Parathyroid adenoma (tissue), 2 donors: ENCODE measurements at regions not wholly inside any gene's neighbourhood (a gene's known extent, or its start where the extent isn't known, plus 50 kb on each side); places are given as distances from the start of the nearest gene placed in this dataset.

Experiments
- H2AFZ ChIP-seq: fragments of 300-600 bp; sonication (generic); one replicate; pipeline ENCODE4 v1.7.0; 2017; ENCODE audit warnings: antibody characterized with exemption, mild to moderate bottlenecking
- H3K27ac ChIP-seq: fragments of 300-600 bp; sonication (generic); one replicate; pipeline ENCODE4 v1.7.0; 2017
- H3K27me3 ChIP-seq: fragments of 300-600 bp; sonication (generic); one replicate; pipeline ENCODE4 v1.7.0; 2017; ENCODE audit warnings: low read length; ENCODE audit not compliant: control insufficient read depth, insufficient read depth
- H3K36me3 ChIP-seq: fragments of 300-600 bp; sonication (generic); one replicate; pipeline ENCODE4 v1.7.0; 2017; ENCODE audit warnings: low read length; ENCODE audit not compliant: control insufficient read depth, insufficient read depth
- H3K4me1 ChIP-seq: fragments of 300-600 bp; sonication (generic); one replicate; pipeline ENCODE4 v1.7.0; 2017; ENCODE audit warnings: control low read depth
- H3K4me2 ChIP-seq: fragments of 300-600 bp; sonication (generic); one replicate; pipeline ENCODE4 v1.7.0; 2017; ENCODE audit warnings: low read length
- H3K4me3 ChIP-seq: fragments of 300-600 bp; sonication (generic); one replicate; pipeline ENCODE4 v1.7.0; 2017; ENCODE audit warnings: low read depth, low read length
- H3K79me2 ChIP-seq: fragments of 300-600 bp; sonication (generic); one replicate; pipeline ENCODE4 v1.7.0; 2017; ENCODE audit warnings: control low read depth
- H3K9ac ChIP-seq: fragments of 300-600 bp; sonication (generic); one replicate; pipeline ENCODE4 v1.7.0; 2017; ENCODE audit warnings: mild to moderate bottlenecking
- H3K9me3 ChIP-seq: fragments of 300-600 bp; sonication (generic); one replicate; pipeline ENCODE4 v1.7.0; 2017; ENCODE audit warnings: low read length; ENCODE audit not compliant: control insufficient read depth
- CTCF ChIP-seq: fragments of 300-600 bp; sonication (generic); IDR thresholded peaks from one replicate; pipeline ENCODE4 v1.7.0; 2017; ENCODE audit warnings: antibody characterized with exemption, mild to moderate bottlenecking
- donor health status: primary hyperparathyroidism.

DNA sequence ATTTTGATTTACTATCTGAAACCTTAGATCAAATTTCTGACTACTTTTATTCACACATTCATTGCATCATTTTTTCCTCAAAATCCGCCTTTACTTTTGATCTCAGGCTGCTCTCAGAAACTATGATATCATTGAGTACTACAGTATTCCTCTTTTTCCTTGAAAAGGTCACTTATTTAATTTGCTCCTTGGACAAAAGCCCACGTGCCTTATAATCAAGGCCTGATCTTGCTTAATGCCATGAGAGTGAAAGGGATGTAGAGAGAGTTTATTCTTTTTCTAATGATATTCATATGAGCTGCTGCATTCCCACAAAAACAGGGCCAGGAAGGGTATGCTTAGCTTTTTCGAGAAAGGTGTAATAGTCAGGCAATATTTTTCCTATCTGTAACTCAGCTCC is 327.0 kb downstream of the ETS1 start:
- H3K36me3 ChIP-seq = no peaks in the 10 kb centered on the region
- H3K9me3 ChIP-seq = no peaks in the 10 kb centered on the region
- H3K4me2 ChIP-seq = no peak overlapping the region
- H3K4me1 ChIP-seq = no peaks in the 10 kb centered on the region
- no peaks in the 10 kb centered on the region for H3K79me2 ChIP-seq
- no peak overlapping the region for H3K9ac ChIP-seq
- no peak overlapping the region for H3K27ac ChIP-seq
- no peak for TF ChIP-seq CTCF
- H3K27me3 ChIP-seq = no peaks in the 10 kb centered on the region
- H3K4me3 ChIP-seq = no peak overlapping the region
- H2AFZ ChIP-seq = no peak overlapping the region

DNA sequence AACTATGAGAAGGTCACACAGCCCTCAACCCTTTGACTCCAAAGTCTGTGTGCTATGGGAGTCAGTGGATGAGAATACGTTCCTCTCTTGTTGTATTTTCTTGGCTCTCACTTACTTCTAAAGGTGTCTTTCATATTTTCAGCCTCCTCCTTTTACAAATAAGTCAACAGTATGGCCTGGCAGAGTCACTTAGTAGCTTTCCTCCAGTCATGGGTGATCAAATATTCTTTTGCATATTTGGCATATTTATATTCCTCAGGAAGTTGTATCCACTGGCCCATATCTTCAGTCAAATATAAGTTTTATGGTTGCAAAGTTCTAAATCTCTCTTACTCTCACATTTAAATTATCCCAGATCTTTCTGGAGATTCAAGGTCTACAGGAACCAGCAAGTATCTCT is 327.5 kb downstream of the ETS1 start:
- no peaks in the 10 kb centered on the region for H3K4me1 ChIP-seq
- H3K79me2 ChIP-seq = no peaks in the 10 kb centered on the region
- no peak overlapping the region for H3K27ac ChIP-seq
- no peak overlapping the region for H3K9ac ChIP-seq
- no peak overlapping the region for H3K4me3 ChIP-seq
- no peak overlapping the region for H2AFZ ChIP-seq
- no peak for TF ChIP-seq CTCF
- H3K36me3 ChIP-seq = no peaks in the 10 kb centered on the region
- no peaks in the 10 kb centered on the region for H3K27me3 ChIP-seq
- no peaks in the 10 kb centered on the region for H3K9me3 ChIP-seq
- no peak overlapping the region for H3K4me2 ChIP-seq

- H3K36me3 ChIP-seq = no peaks in the 10 kb centered on the region
These were observed 332.4 kb downstream of the ETS1 start for GRCh38 chr11:128254941-128255340.

GRCh38 chr11:128251140-128251539 is 336.2 kb downstream of the ETS1 start:
- H3K4me1 ChIP-seq = peaks cover 9% of the 10 kb centered on the region
- no peak overlapping the region for H3K27ac ChIP-seq
- no peak overlapping the region for H3K4me2 ChIP-seq
- H3K4me3 ChIP-seq = no peak overlapping the region
- no peaks in the 10 kb centered on the region for H3K79me2 ChIP-seq
- H3K9me3 ChIP-seq = no peaks in the 10 kb centered on the region
- no peaks in the 10 kb centered on the region for H3K36me3 ChIP-seq
- no peaks in the 10 kb centered on the region for H3K27me3 ChIP-seq
- H2AFZ ChIP-seq = no peak overlapping the region
- H3K9ac ChIP-seq = no peak overlapping the region
- TF ChIP-seq CTCF = no peak

More at GRCh38 chr11:128254941-128255340, 332.4 kb downstream of the ETS1 start:
- H3K27me3 ChIP-seq = no peaks in the 10 kb centered on the region
- no peak overlapping the region for H3K4me3 ChIP-seq
- TF ChIP-seq CTCF = no peak
- no peak overlapping the region for H2AFZ ChIP-seq
- H3K4me2 ChIP-seq = no peak overlapping the region
- H3K27ac ChIP-seq = no peak overlapping the region
- H3K9me3 ChIP-seq = no peaks in the 10 kb centered on the region
- H3K9ac ChIP-seq = no peak overlapping the region
- no peaks in the 10 kb centered on the region for H3K79me2 ChIP-seq
- H3K4me1 ChIP-seq = no peaks in the 10 kb centered on the region

DNA sequence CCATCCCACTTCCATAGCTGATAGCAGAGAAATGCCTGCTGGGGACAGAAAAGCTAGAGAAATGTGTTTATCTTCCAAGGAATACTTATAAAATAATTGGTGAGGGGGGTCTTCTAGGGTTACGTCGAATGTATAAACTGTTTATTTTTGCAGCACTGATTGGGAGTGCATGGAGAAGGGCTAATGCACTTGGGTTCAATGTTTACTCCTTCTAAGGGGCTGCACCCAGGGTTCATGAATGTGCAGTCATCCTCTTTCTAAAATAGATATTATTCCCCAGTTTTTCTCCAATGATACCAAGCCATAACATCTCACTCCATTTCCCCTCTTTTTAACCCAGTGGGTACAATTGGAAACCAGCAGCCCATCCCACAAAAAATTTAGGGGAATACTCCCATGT is 336.9 kb downstream of the ETS1 start:
- Histone ChIP-seq H3K4me3 (no peak overlapping the region), H3K27me3 (no peaks in the 10 kb centered on the region), H3K27ac (no peak overlapping the region), H3K79me2 (no peaks in the 10 kb centered on the region), H3K4me2 (no peak overlapping the region), H3K9me3 (no peaks in the 10 kb centered on the region), H3K9ac (no peak overlapping the region), H3K4me1 (peaks cover 14% of the 10 kb centered on the region), H3K36me3 (no peaks in the 10 kb centered on the region), H2AFZ (no peak overlapping the region)
- no peak for TF ChIP-seq CTCF
